HCT116 (cell line): ENCODE measurements at regions not wholly inside any gene's neighbourhood (a gene's known extent, or its start where the extent isn't known, plus 50 kb on each side); places are given as distances from the start of the nearest gene placed in this dataset.

ENCODE experiments used
- EZH2 ChIP-seq: fragments of 200-600 bp; sonication (generic); IDR thresholded peaks from 2 replicates; pipeline ENCODE4 v1.6.1; 2017; ENCODE audit warnings: antibody characterized with exemption, mixed run types
- EZH2phosphoT487 ChIP-seq: fragments of 200-600 bp; IDR thresholded peaks from 2 replicates; pipeline ENCODE4 v1.6.1; 2018; ENCODE audit warnings: antibody characterized with exemption, borderline replicate concordance
- POLR2A ChIP-seq: IDR thresholded peaks from 2 replicates; pipeline ENCODE4 v1.7.0; 2011; ENCODE audit warnings: borderline replicate concordance; ENCODE audit not compliant: insufficient read depth, insufficient read length; ENCODE audit errors: extremely low read depth
- TCF7L2 ChIP-seq: IDR thresholded peaks from 2 replicates; pipeline ENCODE4 v1.7.0; 2011; ENCODE audit warnings: borderline replicate concordance, inconsistent platforms; ENCODE audit not compliant: insufficient read depth, insufficient read length; ENCODE audit errors: extremely low read depth
- ZNF274 ChIP-seq: fragments of 200-500 bp; sonication (Bioruptor generic); IDR thresholded peaks from 2 replicates; pipeline ENCODE4 v1.6.1; 2014; ENCODE audit warnings: mild to moderate bottlenecking, low read depth, low read length, inconsistent platforms
- TF ChIP-seq, protein P1 (sequence below), 3 experiments: fragments of 200-600 bp in 1 of 3; sonication (generic) in 1 of 3; IDR thresholded peaks in 2 of 3; conservative IDR thresholded peaks in 1 of 3; 2 replicates each; pipeline ENCODE4 v1.5.1; 2012 to 2017; ENCODE audit warnings: low read depth in 2 of 3, low read length in 2 of 3, antibody characterized with exemption in 1 of 3, borderline replicate concordance in 1 of 3, control low read depth in 1 of 3, mild to moderate bottlenecking in 1 of 3, mixed read lengths in 1 of 3, mixed run types in 1 of 3, moderate library complexity in 1 of 3; ENCODE audit not compliant: insufficient read depth in 1 of 3
- TF ChIP-seq, protein P2 (sequence below): IDR thresholded peaks from 2 replicates; pipeline ENCODE4 v1.6.1; 2011; ENCODE audit warnings: mild to moderate bottlenecking, low read length, moderate library complexity; ENCODE audit not compliant: insufficient replicate concordance; ENCODE audit errors: extremely low read depth
- TF ChIP-seq, protein P3 (sequence below): IDR thresholded peaks from 2 replicates; pipeline ENCODE4 v1.6.1; 2012; ENCODE audit warnings: low read depth

DNA sequence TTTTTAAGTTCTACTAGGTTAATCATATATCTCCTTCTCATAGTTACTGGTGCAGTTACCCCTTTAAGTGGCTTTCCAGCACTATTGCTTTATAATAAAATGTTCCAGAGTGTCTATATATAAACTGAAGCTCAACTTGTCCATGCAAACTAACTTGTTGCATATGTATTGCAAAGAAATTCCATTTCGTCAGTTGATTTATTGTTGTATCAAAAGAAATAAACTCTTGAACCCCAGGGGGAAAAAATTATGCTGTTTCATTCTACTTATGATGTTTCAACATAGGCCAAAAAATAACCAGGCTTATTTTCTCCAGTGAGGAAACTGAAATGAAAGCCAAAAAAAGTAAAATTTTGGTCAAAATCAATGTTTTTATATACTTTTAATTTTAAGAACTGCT lies 491.9 kb downstream of the NR4A2 start:
- TF ChIP-seq, protein P1, sequence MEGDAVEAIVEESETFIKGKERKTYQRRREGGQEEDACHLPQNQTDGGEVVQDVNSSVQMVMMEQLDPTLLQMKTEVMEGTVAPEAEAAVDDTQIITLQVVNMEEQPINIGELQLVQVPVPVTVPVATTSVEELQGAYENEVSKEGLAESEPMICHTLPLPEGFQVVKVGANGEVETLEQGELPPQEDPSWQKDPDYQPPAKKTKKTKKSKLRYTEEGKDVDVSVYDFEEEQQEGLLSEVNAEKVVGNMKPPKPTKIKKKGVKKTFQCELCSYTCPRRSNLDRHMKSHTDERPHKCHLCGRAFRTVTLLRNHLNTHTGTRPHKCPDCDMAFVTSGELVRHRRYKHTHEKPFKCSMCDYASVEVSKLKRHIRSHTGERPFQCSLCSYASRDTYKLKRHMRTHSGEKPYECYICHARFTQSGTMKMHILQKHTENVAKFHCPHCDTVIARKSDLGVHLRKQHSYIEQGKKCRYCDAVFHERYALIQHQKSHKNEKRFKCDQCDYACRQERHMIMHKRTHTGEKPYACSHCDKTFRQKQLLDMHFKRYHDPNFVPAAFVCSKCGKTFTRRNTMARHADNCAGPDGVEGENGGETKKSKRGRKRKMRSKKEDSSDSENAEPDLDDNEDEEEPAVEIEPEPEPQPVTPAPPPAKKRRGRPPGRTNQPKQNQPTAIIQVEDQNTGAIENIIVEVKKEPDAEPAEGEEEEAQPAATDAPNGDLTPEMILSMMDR (IDR thresholded peaks at IDR 0.05 in 2 of 3, conservative IDR thresholded peaks at IDR 0.05 in 1 of 3; ENCODE audit: borderline replicate concordance in 1 of 3, insufficient read depth in 1 of 3, low read depth in 2 of 3, low read length in 2 of 3), result no peak
- TF ChIP-seq, protein P2, sequence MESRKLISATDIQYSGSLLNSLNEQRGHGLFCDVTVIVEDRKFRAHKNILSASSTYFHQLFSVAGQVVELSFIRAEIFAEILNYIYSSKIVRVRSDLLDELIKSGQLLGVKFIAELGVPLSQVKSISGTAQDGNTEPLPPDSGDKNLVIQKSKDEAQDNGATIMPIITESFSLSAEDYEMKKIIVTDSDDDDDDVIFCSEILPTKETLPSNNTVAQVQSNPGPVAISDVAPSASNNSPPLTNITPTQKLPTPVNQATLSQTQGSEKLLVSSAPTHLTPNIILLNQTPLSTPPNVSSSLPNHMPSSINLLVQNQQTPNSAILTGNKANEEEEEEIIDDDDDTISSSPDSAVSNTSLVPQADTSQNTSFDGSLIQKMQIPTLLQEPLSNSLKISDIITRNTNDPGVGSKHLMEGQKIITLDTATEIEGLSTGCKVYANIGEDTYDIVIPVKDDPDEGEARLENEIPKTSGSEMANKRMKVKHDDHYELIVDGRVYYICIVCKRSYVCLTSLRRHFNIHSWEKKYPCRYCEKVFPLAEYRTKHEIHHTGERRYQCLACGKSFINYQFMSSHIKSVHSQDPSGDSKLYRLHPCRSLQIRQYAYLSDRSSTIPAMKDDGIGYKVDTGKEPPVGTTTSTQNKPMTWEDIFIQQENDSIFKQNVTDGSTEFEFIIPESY, result no peak
- TF ChIP-seq, protein P3, sequence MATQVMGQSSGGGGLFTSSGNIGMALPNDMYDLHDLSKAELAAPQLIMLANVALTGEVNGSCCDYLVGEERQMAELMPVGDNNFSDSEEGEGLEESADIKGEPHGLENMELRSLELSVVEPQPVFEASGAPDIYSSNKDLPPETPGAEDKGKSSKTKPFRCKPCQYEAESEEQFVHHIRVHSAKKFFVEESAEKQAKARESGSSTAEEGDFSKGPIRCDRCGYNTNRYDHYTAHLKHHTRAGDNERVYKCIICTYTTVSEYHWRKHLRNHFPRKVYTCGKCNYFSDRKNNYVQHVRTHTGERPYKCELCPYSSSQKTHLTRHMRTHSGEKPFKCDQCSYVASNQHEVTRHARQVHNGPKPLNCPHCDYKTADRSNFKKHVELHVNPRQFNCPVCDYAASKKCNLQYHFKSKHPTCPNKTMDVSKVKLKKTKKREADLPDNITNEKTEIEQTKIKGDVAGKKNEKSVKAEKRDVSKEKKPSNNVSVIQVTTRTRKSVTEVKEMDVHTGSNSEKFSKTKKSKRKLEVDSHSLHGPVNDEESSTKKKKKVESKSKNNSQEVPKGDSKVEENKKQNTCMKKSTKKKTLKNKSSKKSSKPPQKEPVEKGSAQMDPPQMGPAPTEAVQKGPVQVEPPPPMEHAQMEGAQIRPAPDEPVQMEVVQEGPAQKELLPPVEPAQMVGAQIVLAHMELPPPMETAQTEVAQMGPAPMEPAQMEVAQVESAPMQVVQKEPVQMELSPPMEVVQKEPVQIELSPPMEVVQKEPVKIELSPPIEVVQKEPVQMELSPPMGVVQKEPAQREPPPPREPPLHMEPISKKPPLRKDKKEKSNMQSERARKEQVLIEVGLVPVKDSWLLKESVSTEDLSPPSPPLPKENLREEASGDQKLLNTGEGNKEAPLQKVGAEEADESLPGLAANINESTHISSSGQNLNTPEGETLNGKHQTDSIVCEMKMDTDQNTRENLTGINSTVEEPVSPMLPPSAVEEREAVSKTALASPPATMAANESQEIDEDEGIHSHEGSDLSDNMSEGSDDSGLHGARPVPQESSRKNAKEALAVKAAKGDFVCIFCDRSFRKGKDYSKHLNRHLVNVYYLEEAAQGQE, result no peak
- TF ChIP-seq TCF7L2 (no peak), ZNF274 (no peak), EZH2 (no peak), EZH2phosphoT487 (no peak), POLR2A (no peak)
